SJCRH30 (cell line): ENCODE measurements at regions not wholly inside any gene's neighbourhood (a gene's known extent, or its start where the extent isn't known, plus 50 kb on each side); places are given as distances from the start of the nearest gene placed in this dataset.

Experiments
- DNase-seq, 2 experiments: peaks; one replicate each; pipeline ENCODE4 v3.0.0-alpha.2; 2015 to 2020
- H3K27ac ChIP-seq: fragments of 250-450 bp; sonication (Bioruptor Pico); 2 replicates; pipeline ENCODE4 v1.5.1; 2020; ENCODE audit warnings: mild to moderate bottlenecking, moderate library complexity
- H3K27me3 ChIP-seq: fragments of 250-450 bp; sonication (Bioruptor Pico); 2 replicates; pipeline ENCODE4 v1.5.1; 2020; ENCODE audit warnings: mild to moderate bottlenecking, moderate library complexity
- H3K36me3 ChIP-seq: fragments of 250-450 bp; sonication (Bioruptor Pico); 2 replicates; pipeline ENCODE4 v1.5.1; 2020; ENCODE audit warnings: mild to moderate bottlenecking, moderate library complexity
- H3K4me1 ChIP-seq: fragments of 250-450 bp; sonication (Bioruptor Pico); 2 replicates; pipeline ENCODE4 v1.5.1; 2020; ENCODE audit warnings: mild to moderate bottlenecking, moderate library complexity
- H3K4me3 ChIP-seq: fragments of 250-450 bp; sonication (Bioruptor Pico); 2 replicates; pipeline ENCODE4 v1.5.1; 2020; ENCODE audit warnings: mild to moderate bottlenecking, moderate library complexity
- H3K9me3 ChIP-seq: fragments of 250-450 bp; sonication (Bioruptor Pico); replicated peaks from 2 replicates; pipeline ENCODE4 v1.5.1; 2020; ENCODE audit warnings: mild to moderate bottlenecking, moderate library complexity

DNA sequence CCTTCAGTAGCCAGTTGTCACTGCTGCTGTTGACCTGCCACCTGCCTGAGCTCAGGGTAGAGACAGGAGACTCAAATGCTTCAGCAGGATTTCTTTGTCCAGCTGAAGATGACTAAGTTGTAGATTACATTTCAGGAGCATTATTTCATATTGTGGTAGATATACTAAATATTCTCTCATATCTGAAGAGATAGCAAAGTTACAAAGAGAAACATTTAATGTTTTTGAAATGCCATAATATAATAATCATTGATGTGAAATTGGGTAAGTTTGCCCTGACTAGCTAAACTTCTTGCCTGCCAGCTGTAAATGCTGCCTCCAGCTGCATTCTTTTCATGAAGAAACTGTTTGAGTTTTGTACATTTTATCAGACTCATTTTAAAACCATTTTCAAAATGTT, 247.6 kb upstream of the CNKSR2 start:
- DNase-seq, result no peak
- Histone ChIP-seq H3K4me3 (no peak overlapping the region), H3K4me1 (no peaks in the 10 kb centered on the region), H3K27ac (no peak overlapping the region), H3K9me3 (no peaks in the 10 kb centered on the region), H3K27me3 (no peaks in the 10 kb centered on the region), H3K36me3 (no peaks in the 10 kb centered on the region)

DNA sequence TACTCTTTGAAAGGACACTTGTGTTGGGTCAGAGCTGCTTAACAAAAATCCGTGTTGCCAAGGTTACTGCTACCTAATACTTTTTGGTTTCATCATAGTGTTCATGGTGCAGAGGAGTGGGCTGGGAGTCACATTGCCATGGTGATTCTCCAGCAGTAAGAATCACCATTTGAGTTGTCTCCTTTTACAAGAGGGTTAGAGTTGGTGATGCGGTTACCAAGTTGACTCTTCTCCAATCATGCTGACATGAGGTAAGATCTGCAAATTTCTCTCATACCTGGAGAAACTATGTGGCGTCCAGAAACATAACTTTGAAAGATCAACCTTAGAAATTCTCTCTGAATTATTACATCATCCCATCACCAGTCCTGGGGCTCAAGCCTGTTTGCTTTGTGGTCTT, 242.9 kb upstream of the CNKSR2 start:
- H3K4me1 ChIP-seq, result no peaks in the 10 kb centered on the region
- H3K27me3 ChIP-seq, result no peaks in the 10 kb centered on the region
- no peak for DNase-seq
- no peaks in the 10 kb centered on the region for H3K9me3 ChIP-seq
- no peak overlapping the region for H3K4me3 ChIP-seq
- no peaks in the 10 kb centered on the region for H3K36me3 ChIP-seq
- no peak overlapping the region for H3K27ac ChIP-seq

GRCh38 chrX:21131786-21132185, 242.4 kb upstream of the CNKSR2 start:
- no peaks in the 10 kb centered on the region for H3K36me3 ChIP-seq
- no peaks in the 10 kb centered on the region for H3K9me3 ChIP-seq
- no peaks in the 10 kb centered on the region for H3K4me1 ChIP-seq
- DNase-seq, result no peak
- H3K27ac ChIP-seq, result no peak overlapping the region
- no peak overlapping the region for H3K4me3 ChIP-seq
- H3K27me3 ChIP-seq, result no peaks in the 10 kb centered on the region

- Histone ChIP-seq H3K9me3 (no peaks in the 10 kb centered on the region), H3K4me3 (no peak overlapping the region), H3K27me3 (no peaks in the 10 kb centered on the region), H3K36me3 (no peaks in the 10 kb centered on the region), H3K27ac (no peak overlapping the region), H3K4me1 (no peaks in the 10 kb centered on the region)
- DNase-seq, result no peak
Observed at GRCh38 chrX:21132686-21133393, 241.4 kb upstream of the CNKSR2 start.

DNA sequence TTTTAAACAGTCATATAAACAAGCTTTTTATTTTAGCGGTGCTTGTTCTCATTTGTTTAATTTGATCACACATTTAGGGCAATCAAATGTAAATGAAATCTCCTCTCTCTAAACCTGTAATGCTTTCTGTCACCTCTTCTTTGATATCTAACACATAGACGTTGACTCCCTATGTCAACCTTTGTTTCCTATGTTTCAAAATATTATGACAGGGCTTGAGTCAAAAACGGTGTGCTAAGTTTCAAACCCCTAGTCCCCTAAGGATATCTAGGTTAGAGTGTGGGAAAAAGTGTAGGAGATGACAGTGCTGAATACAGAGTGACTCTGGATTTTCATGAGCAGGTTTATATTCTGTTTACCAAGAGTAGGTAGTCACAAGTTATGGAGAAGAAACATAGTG, 224.0 kb upstream of the CNKSR2 start:
- no peaks in the 10 kb centered on the region for H3K4me1 ChIP-seq
- H3K36me3 ChIP-seq, result no peaks in the 10 kb centered on the region
- DNase-seq, result no peak
- no peak overlapping the region for H3K27ac ChIP-seq
- H3K27me3 ChIP-seq, result no peaks in the 10 kb centered on the region
- no peak overlapping the region for H3K4me3 ChIP-seq
- H3K9me3 ChIP-seq, result no peaks in the 10 kb centered on the region

DNA sequence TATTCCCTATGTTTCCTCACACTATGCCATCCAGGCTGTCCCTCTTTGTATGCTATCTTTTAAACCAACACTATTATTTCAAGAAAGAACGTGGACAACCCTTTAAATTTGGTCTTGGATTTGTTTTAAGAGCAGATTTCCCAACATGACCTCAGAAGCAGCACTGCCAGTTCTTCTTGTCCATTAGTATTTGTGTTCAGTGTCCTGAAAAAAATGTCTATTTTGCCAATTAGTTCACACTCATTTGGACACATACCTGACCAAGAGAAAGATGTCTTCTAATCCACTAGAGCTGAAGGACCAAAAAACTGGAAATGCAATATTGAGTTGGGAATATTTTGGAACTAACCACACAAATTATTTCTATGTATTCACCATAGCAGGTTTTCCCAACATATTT, 223.2 kb upstream of the CNKSR2 start:
- H3K9me3 ChIP-seq, result no peaks in the 10 kb centered on the region
- H3K4me1 ChIP-seq, result no peaks in the 10 kb centered on the region
- H3K36me3 ChIP-seq, result no peaks in the 10 kb centered on the region
- H3K27ac ChIP-seq, result no peak overlapping the region
- DNase-seq, result no peak
- H3K4me3 ChIP-seq, result no peak overlapping the region
- no peaks in the 10 kb centered on the region for H3K27me3 ChIP-seq

- Histone ChIP-seq H3K4me3 (no peak overlapping the region), H3K4me1 (no peaks in the 10 kb centered on the region), H3K27ac (no peak overlapping the region), H3K36me3 (no peaks in the 10 kb centered on the region), H3K27me3 (no peaks in the 10 kb centered on the region), H3K9me3 (no peaks in the 10 kb centered on the region)
- DNase-seq, result no peak
Observed at GRCh38 chrX:21153033-21153432, 221.2 kb upstream of the CNKSR2 start.

GRCh38 chrX:21153503-21153902, 220.7 kb upstream of the CNKSR2 start:
- Histone ChIP-seq H3K27me3 (no peaks in the 10 kb centered on the region), H3K36me3 (no peaks in the 10 kb centered on the region), H3K4me1 (no peaks in the 10 kb centered on the region), H3K4me3 (no peak overlapping the region), H3K9me3 (no peaks in the 10 kb centered on the region), H3K27ac (no peak overlapping the region)
- DNase-seq, result peak in 1 of 2 experiments; percentile 5

DNA sequence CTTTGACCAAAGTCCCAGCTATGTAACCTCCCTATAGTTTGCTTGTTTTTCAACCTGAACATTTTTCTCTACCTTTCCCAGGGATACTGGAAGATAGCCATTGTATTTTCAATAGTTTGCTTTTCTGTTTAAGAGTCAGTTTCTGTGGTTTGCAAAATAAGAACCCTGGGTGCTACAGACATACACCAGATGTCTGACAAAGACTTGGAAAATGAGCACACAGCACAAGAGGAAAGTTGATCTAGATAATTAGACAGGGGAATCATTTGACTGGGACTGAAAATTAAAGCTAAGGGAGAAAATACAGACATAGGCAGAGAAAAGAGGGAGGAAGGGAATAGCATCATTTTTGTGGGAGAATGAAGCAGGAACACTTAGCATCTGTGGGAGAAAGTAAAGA, 218.3 kb upstream of the CNKSR2 start:
- no peak for DNase-seq
- H3K4me3 ChIP-seq, result no peak overlapping the region

GRCh38 chrX:21156632-21157031, 217.6 kb upstream of the CNKSR2 start:
- H3K4me3 ChIP-seq, result no peak overlapping the region
- H3K27me3 ChIP-seq, result no peaks in the 10 kb centered on the region
- no peaks in the 10 kb centered on the region for H3K4me1 ChIP-seq
- DNase-seq, result no peak
- H3K27ac ChIP-seq, result no peak overlapping the region
- H3K36me3 ChIP-seq, result no peaks in the 10 kb centered on the region
- H3K9me3 ChIP-seq, result no peaks in the 10 kb centered on the region

More for the DNA sequence above, 218.3 kb upstream of the CNKSR2 start:
- H3K4me1 ChIP-seq, result no peaks in the 10 kb centered on the region
- no peaks in the 10 kb centered on the region for H3K9me3 ChIP-seq
- H3K36me3 ChIP-seq, result no peaks in the 10 kb centered on the region
- H3K27me3 ChIP-seq, result no peaks in the 10 kb centered on the region
- H3K27ac ChIP-seq, result no peak overlapping the region

- Histone ChIP-seq H3K27me3 (no peaks in the 10 kb centered on the region), H3K36me3 (no peaks in the 10 kb centered on the region), H3K27ac (no peak overlapping the region), H3K4me1 (no peaks in the 10 kb centered on the region), H3K4me3 (no peak overlapping the region), H3K9me3 (no peaks in the 10 kb centered on the region)
- DNase-seq, result no peak
Observed at GRCh38 chrX:21158678-21159077, 215.5 kb upstream of the CNKSR2 start.

GRCh38 chrX:21166272-21166982, 207.8 kb upstream of the CNKSR2 start:
- Histone ChIP-seq H3K9me3 (no peaks in the 10 kb centered on the region), H3K4me3 (no peak overlapping the region), H3K27ac (no peak overlapping the region), H3K4me1 (peaks cover 2% of the 10 kb centered on the region; the same call in 1 of the 2 replicates), H3K27me3 (no peaks in the 10 kb centered on the region), H3K36me3 (no peaks in the 10 kb centered on the region)
- DNase-seq, result peak in 1 of 2 experiments; percentile 15

- H3K27me3 ChIP-seq, result no peaks in the 10 kb centered on the region
- no peak overlapping the region for H3K4me3 ChIP-seq
- no peak overlapping the region for H3K27ac ChIP-seq
- H3K9me3 ChIP-seq, result no peaks in the 10 kb centered on the region
- H3K36me3 ChIP-seq, result no peaks in the 10 kb centered on the region
- H3K4me1 ChIP-seq, result peaks cover 2% of the 10 kb centered on the region; the same call in 1 of the 2 replicates
- DNase-seq, result no peak
Observed at GRCh38 chrX:21167011-21167410, 207.2 kb upstream of the CNKSR2 start.

DNA sequence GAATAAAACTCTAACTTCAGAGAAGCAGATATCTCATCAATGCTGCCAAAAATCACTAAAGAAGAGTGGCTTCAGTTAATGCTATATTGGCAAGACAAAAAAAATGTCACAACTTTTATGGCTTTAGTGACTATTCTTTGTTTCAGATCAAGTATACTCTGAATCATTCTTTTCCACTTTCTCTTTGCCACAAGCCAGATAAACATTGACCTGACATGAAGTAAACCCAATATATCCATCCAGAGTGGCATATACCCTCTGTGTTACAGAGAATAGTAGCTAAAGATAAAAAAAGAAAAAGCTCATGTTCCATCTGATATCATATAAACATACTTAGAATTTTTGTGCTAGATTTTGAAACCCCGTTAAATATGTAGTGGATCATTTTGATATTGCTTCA, 206.7 kb upstream of the CNKSR2 start:
- Histone ChIP-seq H3K27ac (no peak overlapping the region), H3K4me1 (peaks cover 2% of the 10 kb centered on the region; the same call in 1 of the 2 replicates)
- DNase-seq, result no peak

DNA sequence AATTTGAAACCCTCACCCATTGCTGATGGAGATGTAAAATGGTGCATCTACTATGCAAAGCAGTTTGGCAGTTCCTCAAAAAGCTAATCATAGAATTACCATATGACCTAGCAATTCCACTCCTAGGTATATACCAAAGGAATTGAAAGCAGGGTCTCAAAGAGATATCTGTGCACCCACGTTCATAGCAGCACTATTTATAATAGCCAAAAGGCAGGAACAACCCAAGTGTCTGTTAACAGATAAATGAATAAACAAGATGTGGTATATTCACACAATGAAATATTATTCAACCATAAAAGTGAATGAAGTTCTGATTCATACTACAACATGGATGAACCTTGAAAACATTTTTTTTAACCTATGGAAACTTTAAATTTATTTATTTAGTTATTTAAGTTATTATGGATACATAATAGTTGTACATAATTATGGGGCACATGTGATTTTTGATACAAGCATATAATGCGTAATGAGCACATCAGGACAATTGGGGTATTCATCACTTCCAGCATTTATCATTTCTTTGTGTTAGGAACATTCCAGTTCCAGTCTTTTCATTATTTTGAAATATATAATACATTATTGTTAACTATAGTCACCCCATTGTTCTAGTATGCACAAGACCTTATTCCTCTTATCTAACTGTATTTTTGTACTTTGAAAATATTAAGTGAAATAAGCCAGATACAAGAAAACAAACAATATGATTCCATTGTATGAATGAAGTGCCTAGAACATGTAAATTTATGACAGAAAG, 205.6 kb upstream of the CNKSR2 start:
- Histone ChIP-seq H3K36me3 (no peaks in the 10 kb centered on the region), H3K4me3 (no peak overlapping the region), H3K4me1 (peaks cover 2% of the 10 kb centered on the region; the same call in 1 of the 2 replicates), H3K27ac (no peak overlapping the region), H3K27me3 (no peaks in the 10 kb centered on the region), H3K9me3 (no peaks in the 10 kb centered on the region)
- DNase-seq, result no peak

More for the DNA sequence above, 206.7 kb upstream of the CNKSR2 start:
- no peaks in the 10 kb centered on the region for H3K27me3 ChIP-seq
- no peaks in the 10 kb centered on the region for H3K9me3 ChIP-seq
- no peaks in the 10 kb centered on the region for H3K36me3 ChIP-seq
- H3K4me3 ChIP-seq, result no peak overlapping the region
